SK-N-SH (cell line): ENCODE measurements at regions not wholly inside any gene's neighbourhood (a gene's known extent, or its start where the extent isn't known, plus 50 kb on each side); places are given as distances from the start of the nearest gene placed in this dataset.

Experiments used
- CTCF ChIA-PET: fragments of 300-600, 350-600 bp; formaldehyde crosslinking; extraction: SDS; loops from one replicate; lab custom pipeline; 2021; lab: Yijun Ruan, JAX
- POLR2A ChIA-PET: fragments of 350-600 bp; sonication (Branson Sonifier 250); formaldehyde crosslinking; extraction: SDS; loops from one replicate; lab custom pipeline; 2020; ENCODE audit warnings: antibody characterized with exemption, inconsistent platforms; lab: Yijun Ruan, JAX
- DNase-seq: peaks from one replicate; pipeline ENCODE4 v3.0.0; 2012
- H2AFZ ChIP-seq: fragments of 200-600 bp; sonication (generic); 2 replicates; pipeline ENCODE4 v1.8.1; 2016; ENCODE audit warnings: antibody characterized with exemption, mild to moderate bottlenecking, low read depth
- H3F3A ChIP-seq: fragments of 200-600 bp; sonication (generic); replicated peaks from 2 replicates; pipeline ENCODE3; 2016; ENCODE audit warnings: antibody characterized with exemption, mild to moderate bottlenecking; ENCODE audit not compliant: insufficient read depth
- H3K27ac ChIP-seq, 2 experiments: fragments of 200-500 bp in 1 of 2; fragments of 200-600 bp in 1 of 2; sonication (Bioruptor generic) in 1 of 2; sonication (generic), shearing (Covaris generic) in 1 of 2; 2 replicates each; pipeline versions ENCODE4 v1.5.1 to v1.6.1; 2014 to 2016; ENCODE audit warnings: low read depth in 2 of 2, inconsistent platforms in 1 of 2, low read length in 1 of 2, mild to moderate bottlenecking in 1 of 2, mixed read lengths in 1 of 2
- H3K27me3 ChIP-seq: fragments of 200-600 bp; sonication (generic), shearing (Covaris generic); 2 replicates; pipeline ENCODE4 v1.6.1; 2016; ENCODE audit warnings: mixed run types; ENCODE audit not compliant: insufficient read depth
- H3K36me3 ChIP-seq, 2 experiments: fragments of 200-500 bp in 1 of 2; fragments of 200-600 bp in 1 of 2; sonication (Bioruptor generic) in 1 of 2; sonication (generic) in 1 of 2; replicated peaks in 1 of 2; 2 replicates each; pipeline versions ENCODE3 to v1.5.1; 2014 to 2016; ENCODE audit warnings: low read length in 1 of 2, mild to moderate bottlenecking in 1 of 2; ENCODE audit not compliant: insufficient read depth in 2 of 2, control insufficient read depth in 1 of 2
- H3K4me1 ChIP-seq, 2 experiments: fragments of 200-500 bp in 1 of 2; fragments of 200-600 bp in 1 of 2; sonication (Bioruptor generic) in 1 of 2; sonication (generic), shearing (Covaris generic) in 1 of 2; 2 replicates each; pipeline versions ENCODE4 v1.5.1 to v1.6.1; 2014 to 2016; ENCODE audit warnings: low read depth in 1 of 2, low read length in 1 of 2, mixed run types in 1 of 2; ENCODE audit not compliant: insufficient read depth in 2 of 2, control insufficient read depth in 1 of 2
- H3K4me2 ChIP-seq: fragments of 200-600 bp; sonication (generic), shearing (Covaris generic); 2 replicates; pipeline ENCODE4 v1.6.1; 2017; ENCODE audit warnings: mixed run types
- H3K4me3 ChIP-seq, 2 experiments: fragments of 200-500 bp in 1 of 2; fragments of 200-600 bp in 1 of 2; sonication (Bioruptor generic) in 1 of 2; sonication (generic), shearing (Covaris generic) in 1 of 2; 2 replicates each; pipeline versions ENCODE4 v1.5.1 to v1.8.1; 2014 to 2016; ENCODE audit warnings: low read depth in 2 of 2, inconsistent platforms in 1 of 2, low read length in 1 of 2, mild to moderate bottlenecking in 1 of 2, mixed read lengths in 1 of 2, moderate library complexity in 1 of 2
- H3K79me2 ChIP-seq: fragments of 200-600 bp; sonication (generic); 2 replicates; pipeline ENCODE4 v1.8.1; 2017; ENCODE audit warnings: mild to moderate bottlenecking; ENCODE audit not compliant: insufficient read depth
- H3K9ac ChIP-seq: fragments of 200-600 bp; sonication (generic); 2 replicates; pipeline ENCODE4 v1.6.1; 2017; ENCODE audit warnings: mixed run types
- H3K9me2 ChIP-seq: fragments of 200-600 bp; sonication (generic); 2 replicates; pipeline ENCODE4 v1.6.1; 2017; ENCODE audit warnings: mixed run types
- H3K9me3 ChIP-seq: fragments of 200-600 bp; sonication (generic); 2 replicates; pipeline ENCODE4 v1.6.1; 2017; ENCODE audit warnings: mixed run types, mild to moderate bottlenecking, moderate library complexity
- H4K20me1 ChIP-seq: fragments of 200-600 bp; sonication (generic); 2 replicates; pipeline ENCODE4 v1.6.1; 2017; ENCODE audit warnings: mild to moderate bottlenecking, mixed run types; ENCODE audit not compliant: insufficient read depth
- CHD2 ChIP-seq: fragments of 150-350 bp; IDR thresholded peaks from 2 replicates; pipeline ENCODE4 v1.6.1; 2018; ENCODE audit warnings: low read length; ENCODE audit not compliant: partially characterized antibody
- ELF1 ChIP-seq: IDR thresholded peaks from 2 replicates; pipeline ENCODE4 v1.4.0; 2012
- EP300 ChIP-seq, 2 experiments: IDR thresholded peaks; 2 replicates each; pipeline versions ENCODE4 v1.4.0 to v1.6.1; 2012; ENCODE audit warnings: borderline replicate concordance in 1 of 2, low read depth in 1 of 2, low read length in 1 of 2
- EZH2phosphoT487 ChIP-seq: fragments of 200-600 bp; sonication (generic); IDR thresholded peaks from 2 replicates; pipeline ENCODE4 v1.6.1; 2017; ENCODE audit warnings: low read depth, mixed run types, mild to moderate bottlenecking, antibody characterized with exemption, moderate library complexity, borderline replicate concordance
- GABPA ChIP-seq: IDR thresholded peaks from 2 replicates; pipeline ENCODE4 v1.4.0; 2012; ENCODE audit warnings: low read depth, mild to moderate bottlenecking
- GATA2 ChIP-seq: sonication (generic); formaldehyde crosslinking; IDR thresholded peaks from 2 replicates; pipeline ENCODE4 v1.5.0; 2020; ENCODE audit warnings: mild to moderate bottlenecking, missing genetic modification reagents
- JUND ChIP-seq: IDR thresholded peaks from 2 replicates; pipeline ENCODE4 v1.4.0; 2012
- MEF2A ChIP-seq: IDR thresholded peaks from 2 replicates; pipeline ENCODE4 v1.4.0; 2012; ENCODE audit warnings: low read depth, borderline replicate concordance
- NFIC ChIP-seq: IDR thresholded peaks from 2 replicates; pipeline ENCODE4 v1.4.0; 2012; ENCODE audit warnings: borderline replicate concordance
- NRF1 ChIP-seq: IDR thresholded peaks from 2 replicates; pipeline ENCODE4 v1.6.1; 2012; ENCODE audit warnings: low read depth, mild to moderate bottlenecking, low read length
- POLR2AphosphoS5 ChIP-seq: IDR thresholded peaks from 2 replicates; pipeline ENCODE4 v1.6.1; 2012; ENCODE audit warnings: low read depth, low read length
- RCOR1 ChIP-seq: fragments of 150-350 bp; IDR thresholded peaks from 2 replicates; pipeline ENCODE4 v1.6.1; 2017; ENCODE audit warnings: antibody characterized with exemption, low read length
- RXRA ChIP-seq: IDR thresholded peaks from 2 replicates; pipeline ENCODE4 v1.4.0; 2012; ENCODE audit warnings: low read depth, mild to moderate bottlenecking, borderline replicate concordance
- TCF12 ChIP-seq: IDR thresholded peaks from 2 replicates; pipeline ENCODE4 v1.4.0; 2012
- TEAD4 ChIP-seq: IDR thresholded peaks from 2 replicates; pipeline ENCODE4 v1.4.0; 2012; ENCODE audit warnings: mild to moderate bottlenecking, borderline replicate concordance; ENCODE audit not compliant: insufficient read depth
- YY1 ChIP-seq: IDR thresholded peaks from 2 replicates; pipeline ENCODE4 v1.4.0; 2012; ENCODE audit warnings: low read depth, mild to moderate bottlenecking
- WGBS: methylation state at CpG from one replicate; pipeline ENCODE4 v1.1.6; 2017; ENCODE audit warnings: low lambda C conversion rate; 5-methylcytosine and 5-hydroxymethylcytosine counted together
- TF ChIP-seq, protein P1 (sequence below): fragments of 150-350 bp; IDR thresholded peaks from 2 replicates; pipeline ENCODE4 v1.6.1; 2017; ENCODE audit warnings: antibody characterized with exemption, low read length, low read depth, borderline replicate concordance
- TF ChIP-seq, protein P2 (sequence below): IDR thresholded peaks from 2 replicates; pipeline ENCODE4 v1.4.0; 2012; ENCODE audit warnings: low read depth, borderline replicate concordance
- TF ChIP-seq, protein P3 (sequence below): IDR thresholded peaks from 2 replicates; pipeline ENCODE4; 2012
- TF ChIP-seq, protein P4 (sequence below): IDR thresholded peaks from 2 replicates; pipeline ENCODE4 v1.4.0; 2012; ENCODE audit warnings: low read depth

DNA sequence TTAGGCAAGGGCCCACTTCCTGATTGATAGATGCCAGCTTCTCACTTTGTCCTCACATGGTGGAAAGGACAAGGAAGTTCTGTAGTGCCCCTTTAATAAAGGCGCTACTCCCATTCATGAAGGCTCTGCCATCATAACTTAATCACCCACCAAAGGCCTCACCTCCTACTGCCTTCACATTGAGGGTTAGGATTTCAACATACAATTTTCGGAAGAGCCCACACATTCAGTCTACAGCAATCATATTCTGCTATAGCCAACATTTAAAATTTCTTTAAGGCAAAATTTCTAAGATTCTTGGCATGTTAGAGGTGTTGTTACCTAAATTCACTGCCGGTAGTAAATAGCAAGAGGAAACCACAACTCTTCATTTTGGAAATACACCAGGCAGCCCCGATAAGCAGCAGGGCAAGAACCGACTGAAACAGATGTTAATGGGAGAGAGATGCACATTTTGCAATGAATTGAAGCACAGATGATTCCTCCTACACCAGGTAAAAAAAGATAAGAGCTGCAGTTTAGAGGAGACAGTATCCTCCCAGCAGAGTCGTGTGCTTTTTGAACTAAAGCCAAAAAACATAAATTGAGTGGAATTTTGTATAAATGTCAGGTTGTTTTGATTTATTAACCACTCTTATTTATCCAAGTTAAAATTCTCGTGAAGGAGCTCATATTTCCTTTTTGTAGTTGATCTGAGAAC, 594.9 kb downstream of the KCTD8 start:
- Histone ChIP-seq H3K9me2 (no peaks in the 10 kb centered on the region), H3K36me3 (no peaks in the 10 kb centered on the region), H3K79me2 (no peaks in the 10 kb centered on the region), H3K4me3 (no peak overlapping the region), H3K27ac (no peak overlapping the region), H3K9ac (no peak overlapping the region), H3K4me1 (no peaks in the 10 kb centered on the region), H2AFZ (no peak overlapping the region), H3K27me3 (no peaks in the 10 kb centered on the region), H3F3A (no peaks in the 10 kb centered on the region), H3K9me3 (no peaks in the 10 kb centered on the region), H4K20me1 (no peaks in the 10 kb centered on the region), H3K4me2 (no peak overlapping the region)
- CTCF ChIA-PET, result no interaction called here
- WGBS, result 3% methylated on average over 7 of the region's 7 CpGs
- no peak for DNase-seq
- TF ChIP-seq TCF12, result no peak
- POLR2A ChIA-PET, result no interaction called here

DNA sequence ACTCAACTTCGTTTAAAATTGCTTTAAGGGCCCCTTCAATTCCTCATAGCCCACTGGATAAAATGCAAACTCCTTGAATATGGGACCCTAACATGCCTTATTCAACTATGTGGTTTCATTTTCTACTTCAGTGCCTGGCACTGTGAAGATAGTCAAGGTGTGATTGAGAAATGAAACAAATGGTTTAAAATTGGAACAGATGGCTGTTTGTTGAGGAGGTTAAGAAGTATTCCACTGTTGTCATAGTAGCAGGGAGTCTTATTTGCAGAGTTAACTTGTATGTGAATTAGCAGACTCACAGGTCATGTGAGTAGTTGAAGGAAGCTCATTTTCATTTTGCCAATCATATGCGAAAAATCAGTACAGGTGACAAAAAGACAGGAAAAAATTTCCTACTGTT, 593.3 kb downstream of the KCTD8 start:
- TF ChIP-seq, protein P1, sequence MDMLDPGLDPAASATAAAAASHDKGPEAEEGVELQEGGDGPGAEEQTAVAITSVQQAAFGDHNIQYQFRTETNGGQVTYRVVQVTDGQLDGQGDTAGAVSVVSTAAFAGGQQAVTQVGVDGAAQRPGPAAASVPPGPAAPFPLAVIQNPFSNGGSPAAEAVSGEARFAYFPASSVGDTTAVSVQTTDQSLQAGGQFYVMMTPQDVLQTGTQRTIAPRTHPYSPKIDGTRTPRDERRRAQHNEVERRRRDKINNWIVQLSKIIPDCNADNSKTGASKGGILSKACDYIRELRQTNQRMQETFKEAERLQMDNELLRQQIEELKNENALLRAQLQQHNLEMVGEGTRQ, result no peak
- TF ChIP-seq ELF1 (no peak), YY1 (no peak), CHD2 (no peak), RXRA (no peak), MEF2A (no peak), TCF12 (no peak), NRF1 (no peak), RCOR1 (no peak), GABPA (no peak), NFIC (no peak), POLR2AphosphoS5 (no peak), EZH2phosphoT487 (no peak), GATA2 (CRISPR knock-in tag) (no peak), TEAD4 (no peak), EP300 (IDR thresholded peaks at IDR 0.05; ENCODE audit: borderline replicate concordance in 1 of 2, low read depth in 1 of 2, low read length in 1 of 2) (no peak), JUND (no peak)
- TF ChIP-seq, protein P2, sequence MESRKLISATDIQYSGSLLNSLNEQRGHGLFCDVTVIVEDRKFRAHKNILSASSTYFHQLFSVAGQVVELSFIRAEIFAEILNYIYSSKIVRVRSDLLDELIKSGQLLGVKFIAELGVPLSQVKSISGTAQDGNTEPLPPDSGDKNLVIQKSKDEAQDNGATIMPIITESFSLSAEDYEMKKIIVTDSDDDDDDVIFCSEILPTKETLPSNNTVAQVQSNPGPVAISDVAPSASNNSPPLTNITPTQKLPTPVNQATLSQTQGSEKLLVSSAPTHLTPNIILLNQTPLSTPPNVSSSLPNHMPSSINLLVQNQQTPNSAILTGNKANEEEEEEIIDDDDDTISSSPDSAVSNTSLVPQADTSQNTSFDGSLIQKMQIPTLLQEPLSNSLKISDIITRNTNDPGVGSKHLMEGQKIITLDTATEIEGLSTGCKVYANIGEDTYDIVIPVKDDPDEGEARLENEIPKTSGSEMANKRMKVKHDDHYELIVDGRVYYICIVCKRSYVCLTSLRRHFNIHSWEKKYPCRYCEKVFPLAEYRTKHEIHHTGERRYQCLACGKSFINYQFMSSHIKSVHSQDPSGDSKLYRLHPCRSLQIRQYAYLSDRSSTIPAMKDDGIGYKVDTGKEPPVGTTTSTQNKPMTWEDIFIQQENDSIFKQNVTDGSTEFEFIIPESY, result no peak
- TF ChIP-seq, protein P3, sequence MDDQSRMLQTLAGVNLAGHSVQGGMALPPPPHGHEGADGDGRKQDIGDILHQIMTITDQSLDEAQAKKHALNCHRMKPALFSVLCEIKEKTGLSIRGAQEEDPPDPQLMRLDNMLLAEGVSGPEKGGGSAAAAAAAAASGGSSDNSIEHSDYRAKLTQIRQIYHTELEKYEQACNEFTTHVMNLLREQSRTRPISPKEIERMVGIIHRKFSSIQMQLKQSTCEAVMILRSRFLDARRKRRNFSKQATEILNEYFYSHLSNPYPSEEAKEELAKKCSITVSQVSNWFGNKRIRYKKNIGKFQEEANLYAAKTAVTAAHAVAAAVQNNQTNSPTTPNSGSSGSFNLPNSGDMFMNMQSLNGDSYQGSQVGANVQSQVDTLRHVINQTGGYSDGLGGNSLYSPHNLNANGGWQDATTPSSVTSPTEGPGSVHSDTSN, result no peak
- TF ChIP-seq, protein P4, sequence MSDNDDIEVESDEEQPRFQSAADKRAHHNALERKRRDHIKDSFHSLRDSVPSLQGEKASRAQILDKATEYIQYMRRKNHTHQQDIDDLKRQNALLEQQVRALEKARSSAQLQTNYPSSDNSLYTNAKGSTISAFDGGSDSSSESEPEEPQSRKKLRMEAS, result no peak
- Histone ChIP-seq H3K27ac (no peak overlapping the region), H3K9me3 (no peaks in the 10 kb centered on the region), H3K79me2 (no peaks in the 10 kb centered on the region), H3K4me2 (no peak overlapping the region), H3K9me2 (no peaks in the 10 kb centered on the region), H3K4me1 (no peaks in the 10 kb centered on the region), H2AFZ (no peak overlapping the region), H3F3A (no peaks in the 10 kb centered on the region), H4K20me1 (no peaks in the 10 kb centered on the region), H3K9ac (no peak overlapping the region), H3K36me3 (no peaks in the 10 kb centered on the region), H3K4me3 (no peak overlapping the region), H3K27me3 (no peaks in the 10 kb centered on the region)
- 1% methylated on average over 2 of the region's 2 CpGs for WGBS
- DNase-seq, result no peak
- ChIA-PET POLR2A (no interaction called here), CTCF (no interaction called here)
